Peyer's patch (tissue), 4 donors: ENCODE measurements at regions not wholly inside any gene's neighbourhood (a gene's known extent, or its start where the extent isn't known, plus 50 kb on each side); places are given as distances from the start of the nearest gene placed in this dataset.

Source experiments
- POLR2A ChIP-seq, 2 donors: fragments of 450-650 bp; IDR thresholded peaks; one replicate each; pipeline ENCODE4 v1.5.1; 2017; ENCODE audit warnings: antibody characterized with exemption in 2 of 2, mild to moderate bottlenecking in 2 of 2, moderate library complexity in 2 of 2
- TF ChIP-seq, protein P1 (sequence below), 6 experiments: fragments of 450-650 bp in 4 of 6; fragments of 200-600 bp in 2 of 6; sonication (generic) in 1 of 6; IDR thresholded peaks; one replicate each; pipeline ENCODE4 v1.5.1; 2017 to 2019; ENCODE audit warnings: antibody characterized with exemption in 6 of 6, mild to moderate bottlenecking in 3 of 6, moderate library complexity in 1 of 6

DNA sequence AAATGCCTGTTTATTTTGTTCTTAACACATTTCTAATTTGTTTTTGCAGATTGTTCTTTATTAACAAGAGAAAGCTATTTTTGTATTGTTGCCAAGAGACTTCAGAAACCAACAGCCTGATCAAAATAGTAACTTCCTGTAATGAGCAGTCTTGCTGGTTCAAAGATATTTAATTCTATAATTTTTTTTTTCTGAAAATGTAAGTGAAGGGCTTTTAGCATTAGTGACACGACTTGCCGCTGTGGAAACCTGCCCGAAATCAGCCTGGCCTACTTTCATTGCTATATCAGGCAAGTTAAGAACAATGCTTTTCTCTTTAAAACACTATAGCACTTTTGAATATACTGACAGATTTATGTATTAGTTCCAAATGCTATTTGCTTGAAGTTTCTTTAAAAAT is 374.3 kb downstream of the EFNB2 start:
- TF ChIP-seq, protein P1, sequence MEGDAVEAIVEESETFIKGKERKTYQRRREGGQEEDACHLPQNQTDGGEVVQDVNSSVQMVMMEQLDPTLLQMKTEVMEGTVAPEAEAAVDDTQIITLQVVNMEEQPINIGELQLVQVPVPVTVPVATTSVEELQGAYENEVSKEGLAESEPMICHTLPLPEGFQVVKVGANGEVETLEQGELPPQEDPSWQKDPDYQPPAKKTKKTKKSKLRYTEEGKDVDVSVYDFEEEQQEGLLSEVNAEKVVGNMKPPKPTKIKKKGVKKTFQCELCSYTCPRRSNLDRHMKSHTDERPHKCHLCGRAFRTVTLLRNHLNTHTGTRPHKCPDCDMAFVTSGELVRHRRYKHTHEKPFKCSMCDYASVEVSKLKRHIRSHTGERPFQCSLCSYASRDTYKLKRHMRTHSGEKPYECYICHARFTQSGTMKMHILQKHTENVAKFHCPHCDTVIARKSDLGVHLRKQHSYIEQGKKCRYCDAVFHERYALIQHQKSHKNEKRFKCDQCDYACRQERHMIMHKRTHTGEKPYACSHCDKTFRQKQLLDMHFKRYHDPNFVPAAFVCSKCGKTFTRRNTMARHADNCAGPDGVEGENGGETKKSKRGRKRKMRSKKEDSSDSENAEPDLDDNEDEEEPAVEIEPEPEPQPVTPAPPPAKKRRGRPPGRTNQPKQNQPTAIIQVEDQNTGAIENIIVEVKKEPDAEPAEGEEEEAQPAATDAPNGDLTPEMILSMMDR (IDR thresholded peaks at IDR 0.05), result no peak
- TF ChIP-seq POLR2A (IDR thresholded peaks at IDR 0.05), result no peak
